HG02588 (cell line): ENCODE measurements at regions not wholly inside any gene's neighbourhood (a gene's known extent, or its start where the extent isn't known, plus 50 kb on each side); places are given as distances from the start of the nearest gene placed in this dataset.

ENCODE experiments used
- ATAC-seq: cut with Tn5 transposase; IDR thresholded peaks from one replicate; pipeline ENCODE4 v1.9.1; 2021; ENCODE audit warnings: mild to moderate bottlenecking, moderate library complexity; ENCODE audit not compliant: unreplicated experiment

- ATAC-seq = no peak
Observed at GRCh38 chr10:10915215-10915614, 102.5 kb upstream of the CELF2 start.

- ATAC-seq = no peak
Observed at GRCh38 chr10:10917031-10917430, 100.6 kb upstream of the CELF2 start.

GRCh38 chr10:10919976-10920375 lies 97.7 kb upstream of the CELF2 start:
- ATAC-seq = no peak

- ATAC-seq = no peak
Observed at GRCh38 chr10:10921826-10922461, 95.7 kb upstream of the CELF2 start.

- ATAC-seq = no peak
Observed at GRCh38 chr10:10923029-10923651, 94.5 kb upstream of the CELF2 start.

GRCh38 chr10:10925667-10926066 lies 92.0 kb upstream of the CELF2 start:
- no peak for ATAC-seq

GRCh38 chr10:10927608-10928007 lies 90.1 kb upstream of the CELF2 start:
- no peak for ATAC-seq

- no peak for ATAC-seq
Observed at GRCh38 chr10:10930979-10931743, 86.5 kb upstream of the CELF2 start.

GRCh38 chr10:10935032-10935431 lies 82.6 kb upstream of the CELF2 start:
- no peak for ATAC-seq

GRCh38 chr10:10938676-10939075 lies 79.0 kb upstream of the CELF2 start:
- ATAC-seq = no peak

- no peak for ATAC-seq
Observed at GRCh38 chr10:10941127-10941730, 76.4 kb upstream of the CELF2 start.

- ATAC-seq = no peak
Observed at GRCh38 chr10:10942441-10942840, 75.2 kb upstream of the CELF2 start.

GRCh38 chr10:10946081-10946480 lies 71.6 kb upstream of the CELF2 start:
- ATAC-seq = no peak

- no peak for ATAC-seq
Observed at GRCh38 chr10:10946801-10947200, 70.9 kb upstream of the CELF2 start.

GRCh38 chr10:10951675-10952074 lies 66.0 kb upstream of the CELF2 start:
- no peak for ATAC-seq

- no peak for ATAC-seq
Observed at GRCh38 chr10:10952800-10953199, 64.9 kb upstream of the CELF2 start.

- ATAC-seq = no peak
Observed at GRCh38 chr10:10956681-10957542, 60.8 kb upstream of the CELF2 start.

- ATAC-seq = no peak
Observed at GRCh38 chr10:10958041-10958440, 59.6 kb upstream of the CELF2 start.

- peak; percentile 59 for ATAC-seq
Observed at GRCh38 chr10:10959666-10960065, 58.0 kb upstream of the CELF2 start.

GRCh38 chr10:10960534-10960933 lies 57.1 kb upstream of the CELF2 start:
- no peak for ATAC-seq

GRCh38 chr10:10961072-10961471 lies 56.6 kb upstream of the CELF2 start:
- no peak for ATAC-seq
